K562 (cell line): ENCODE measurements at regions not wholly inside any gene's neighbourhood (a gene's known extent, or its start where the extent isn't known, plus 50 kb on each side); places are given as distances from the start of the nearest gene placed in this dataset.

Experiments used
- ATAC-seq: fragments of 200-7000 bp; cut with Tn5 transposase; 3 replicates; pipeline ENCODE4 v1.9.1; 2020; ENCODE audit warnings: moderate library complexity
- BruUV-seq: library from RNA; stranded (reverse); fragments of 400-500 nt; replicated peaks from 2 replicates; lab custom pipeline; 2021; lab: Mats Ljungman, UMichigan
- CTCF ChIA-PET: fragments of 300-600 bp; formaldehyde crosslinking; extraction: SDS; loops from one replicate; lab custom pipeline; 2021; ENCODE audit warnings: low intra/inter-chr PET ratio; lab: Yijun Ruan, JAX
- POLR2A ChIA-PET: fragments of 300-600, 350-650 bp; sonication (Branson Sonifier 250); formaldehyde crosslinking; extraction: SDS; loops from one replicate; lab custom pipeline; 2021; ENCODE audit warnings: antibody characterized with exemption, inconsistent platforms; lab: Yijun Ruan, JAX
- DNase-seq, 4 experiments: peaks; one replicate each; pipeline versions ENCODE4 v3.0.0 to v3.0.0-alpha.2; 2011 to 2018; ENCODE audit warnings: low spot score in 3 of 4, mixed read lengths in 3 of 4; ENCODE audit errors: extremely low read depth in 1 of 4
- FAIRE-seq: peaks from 2 replicates; lab custom pipeline; 2011; peaks lifted over from hg19 to GRCh38; lab: Jason Lieb, UNC
- H2AFZ ChIP-seq: 2 replicates; pipeline ENCODE4 v1.6.0; 2011; ENCODE audit warnings: low read depth, low read length, control low read depth, inconsistent platforms
- H3K27ac ChIP-seq: fragments of 200-600 bp; 3 replicates; pipeline ENCODE4 v1.8.0; 2011; ENCODE audit warnings: low read depth, mild to moderate bottlenecking, control low read depth, inconsistent platforms, low read length, moderate library complexity, mixed read lengths; ENCODE audit errors: extremely low read depth
- H3K27me3 ChIP-seq, 2 experiments: fragments of 300-600 bp in 1 of 2; 2 replicates in 1 of 2; 3 replicates in 1 of 2; pipeline versions ENCODE4 v1.6.0 to v1.8.0; 2011; ENCODE audit warnings: inconsistent platforms in 2 of 2, low read length in 2 of 2, mild to moderate bottlenecking in 1 of 2, mixed read lengths in 1 of 2, moderate library complexity in 1 of 2; ENCODE audit not compliant: control insufficient read depth in 2 of 2, insufficient read depth in 2 of 2
- H3K36me3 ChIP-seq: fragments of 300-600 bp; 3 replicates; pipeline ENCODE4 v1.8.0; 2011; ENCODE audit warnings: mild to moderate bottlenecking, low read length, inconsistent platforms; ENCODE audit not compliant: control insufficient read depth, insufficient read depth
- H3K4me1 ChIP-seq, 2 experiments: fragments of 200-600 bp in 1 of 2; replicated peaks in 1 of 2; 2 replicates in 1 of 2; 3 replicates in 1 of 2; pipeline versions ENCODE4 v1.5.1 to v1.8.0; 2011; ENCODE audit warnings: inconsistent platforms in 2 of 2, low read length in 2 of 2, mild to moderate bottlenecking in 1 of 2, mixed read lengths in 1 of 2, moderate library complexity in 1 of 2; ENCODE audit not compliant: control insufficient read depth in 2 of 2, insufficient read depth in 2 of 2
- H3K4me2 ChIP-seq: 2 replicates; pipeline ENCODE4 v1.6.1; 2011; ENCODE audit warnings: low read length, control low read depth, inconsistent platforms, mixed read lengths; ENCODE audit not compliant: insufficient read depth
- H3K4me3 ChIP-seq: fragments of 200-600 bp; sonication (generic), shearing (Covaris generic); 2 replicates; pipeline ENCODE4 v1.5.1; 2016; ENCODE audit warnings: control low read depth, inconsistent platforms
- H3K79me2 ChIP-seq: fragments of 200-600 bp; 3 replicates; pipeline ENCODE4 v1.8.0; 2011; ENCODE audit warnings: low read length, inconsistent platforms; ENCODE audit not compliant: control insufficient read depth, insufficient read depth
- H3K9ac ChIP-seq, 2 experiments: 2 replicates each; pipeline versions ENCODE4 v1.6.0 to v1.6.1; 2011; ENCODE audit warnings: low read depth in 2 of 2, low read length in 2 of 2, control low read depth in 1 of 2, inconsistent platforms in 1 of 2, mild to moderate bottlenecking in 1 of 2, mixed read lengths in 1 of 2; ENCODE audit not compliant: insufficient read depth in 1 of 2
- H3K9me1 ChIP-seq: one replicate; pipeline ENCODE4 v1.6.0; 2011; ENCODE audit warnings: inconsistent platforms, mild to moderate bottlenecking, low read length, moderate library complexity; ENCODE audit not compliant: control insufficient read depth, insufficient read depth
- H3K9me3 ChIP-seq: replicated peaks from 2 replicates; pipeline ENCODE4 v1.5.1; 2011; ENCODE audit warnings: low read depth, low read length, inconsistent platforms; ENCODE audit not compliant: control insufficient read depth, insufficient read depth
- H4K20me1 ChIP-seq: replicated peaks from 2 replicates; pipeline ENCODE4 v1.6.1; 2011; ENCODE audit warnings: low read length, inconsistent platforms, mixed read lengths; ENCODE audit not compliant: control insufficient read depth, insufficient read depth
- ARID3A ChIP-seq: IDR thresholded peaks from 2 replicates; pipeline ENCODE4 v1.6.1; 2012; ENCODE audit warnings: low read depth, low read length, improper control_type of control experiment, borderline replicate concordance
- CBX5 ChIP-seq: IDR thresholded peaks from 2 replicates; pipeline ENCODE4 v1.6.1; 2014; ENCODE audit warnings: low read depth, borderline replicate concordance
- HIVEP1 ChIP-seq: fragments of 250-450 bp; sonication (Bioruptor Pico); IDR thresholded peaks from 2 replicates; pipeline ENCODE4 v1.4.0; 2020; ENCODE audit warnings: mild to moderate bottlenecking
- SMARCA4 ChIP-seq: fragments of 450-650 bp; IDR thresholded peaks from 2 replicates; pipeline ENCODE4 v1.6.1; 2016
- VEZF1 ChIP-seq: fragments of 200-800 bp; sonication (Bioruptor generic); IDR thresholded peaks from 2 replicates; pipeline ENCODE4 v1.6.1; 2017; ENCODE audit warnings: missing genetic modification characterization, missing compliant biosample characterization
- ZNF395 ChIP-seq: fragments of 200-800 bp; sonication (Bioruptor generic); IDR thresholded peaks from 2 replicates; pipeline ENCODE4 v1.6.1; 2017; ENCODE audit warnings: missing genetic modification characterization, missing compliant biosample characterization
- WGBS: fragments of 100-300 bp; shearing (Covaris generic); methylation state at CpG from one replicate; pipeline ENCODE4 v1.1.6; 2016; ENCODE audit warnings: low coverage, mixed read lengths; ENCODE audit not compliant: insufficient coverage; ENCODE audit errors: missing lambda C conversion rate; 5-methylcytosine and 5-hydroxymethylcytosine counted together
- in situ Hi-C: fragments of 300-500 bp; cut with MboI; formaldehyde crosslinking; loops from 4 replicates; pipeline ENCODE4 v1.15.0; 2018; ENCODE audit warnings: inconsistent platforms, mixed read lengths
- intact Hi-C: fragments of 100-400 bp; cut with micrococcal nuclease; formaldehyde crosslinking; loops from 2 replicates; pipeline ENCODE4 v1.14.2; 2022

- ChIA-PET POLR2A (interaction anchor here (0.7 kb wide), 1 partner anchor 10 kb away, joined by 3 read pairs; no protein-coding TSS in a partner anchor), CTCF (no interaction called here)
- Histone ChIP-seq H3K4me2 (no peak overlapping the region), H3K9ac (no peak overlapping the region), H3K4me3 (no peak overlapping the region), H4K20me1 (no peaks in the 10 kb centered on the region), H3K79me2 (no peaks in the 10 kb centered on the region), H3K9me3 (no peaks in the 10 kb centered on the region), H2AFZ (no peak overlapping the region), H3K9me1 (no peaks in the 10 kb centered on the region), H3K27me3 (peaks cover 0 to 7% of the 10 kb centered on the region in 2 experiments; a peak in 2 of 5 replicates), H3K27ac (no peak overlapping the region), H3K36me3 (no peaks in the 10 kb centered on the region), H3K4me1 (no peaks in the 10 kb centered on the region)
- FAIRE-seq: no peak
- in situ Hi-C loops (no loop called here), intact Hi-C loops (no loop called here)
- no peak for TF ChIP-seq HIVEP1 (CRISPR knock-in tag)
- no peak for TF ChIP-seq CBX5
- no peak for TF ChIP-seq SMARCA4
- TF ChIP-seq ARID3A: no peak
- TF ChIP-seq VEZF1 (CRISPR knock-in tag): no peak
- no peak for TF ChIP-seq ZNF395 (CRISPR knock-in tag)
- ATAC-seq: no peak
- no peak for DNase-seq
- WGBS: 0% methylated on average over 8 of the region's 8 CpGs
- no TSS peak for BruUV-seq
Measured at GRCh38 chr1:178652506-178653490, 72.2 kb upstream of the RALGPS2 start.
